GM12874 (cell line): ENCODE measurements at regions not wholly inside any gene's neighbourhood (a gene's known extent, or its start where the extent isn't known, plus 50 kb on each side); places are given as distances from the start of the nearest gene placed in this dataset.

Experiments
- TF ChIP-seq, protein P1 (sequence below): IDR thresholded peaks from 2 replicates; pipeline ENCODE4 v1.5.1; 2011; ENCODE audit warnings: low read depth, mild to moderate bottlenecking, control low read depth, low read length, moderate library complexity; ENCODE audit not compliant: insufficient read depth

DNA sequence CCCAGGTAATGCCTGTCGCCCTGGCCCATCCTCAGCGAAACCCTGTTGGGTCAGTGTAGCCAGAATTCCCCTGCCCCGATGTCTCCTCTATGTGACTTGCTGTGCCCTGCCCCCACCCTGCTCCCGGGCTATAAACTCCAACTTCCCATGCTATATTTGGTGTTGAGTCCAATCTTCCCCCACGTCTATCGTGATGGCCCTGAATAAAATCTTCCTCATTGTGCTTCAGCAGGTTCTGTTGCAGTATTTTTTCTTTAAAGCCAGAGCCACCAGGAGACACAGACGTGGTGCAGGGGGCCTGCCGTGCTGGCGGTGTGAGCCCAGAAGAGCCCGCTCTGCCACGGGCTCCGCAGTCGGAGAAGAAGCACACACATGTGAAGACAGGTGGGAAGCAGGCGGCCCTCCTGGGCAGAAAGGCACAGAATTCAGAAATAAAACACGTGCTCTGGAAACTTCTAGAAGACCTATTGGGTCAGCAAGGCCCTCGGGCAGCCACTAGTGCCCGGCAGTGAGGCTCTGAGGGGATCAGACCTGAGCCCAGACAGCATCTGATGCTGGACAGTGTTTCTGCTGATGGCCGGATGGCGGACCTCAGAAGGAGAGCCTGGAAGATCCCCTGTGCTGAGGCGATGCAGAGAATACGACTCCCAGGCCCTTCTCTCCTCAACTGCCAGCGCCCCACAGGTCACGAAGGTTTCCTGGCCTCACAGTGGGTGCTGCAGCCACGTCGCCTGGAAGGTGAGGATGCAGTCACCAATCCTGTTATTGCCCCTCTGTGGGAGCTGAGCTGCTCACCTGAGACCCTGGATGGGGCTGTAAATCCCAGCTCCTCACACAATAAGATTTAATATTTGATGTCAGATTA lies 501.9 kb downstream of the BRD1 start:
- TF ChIP-seq, protein P1, sequence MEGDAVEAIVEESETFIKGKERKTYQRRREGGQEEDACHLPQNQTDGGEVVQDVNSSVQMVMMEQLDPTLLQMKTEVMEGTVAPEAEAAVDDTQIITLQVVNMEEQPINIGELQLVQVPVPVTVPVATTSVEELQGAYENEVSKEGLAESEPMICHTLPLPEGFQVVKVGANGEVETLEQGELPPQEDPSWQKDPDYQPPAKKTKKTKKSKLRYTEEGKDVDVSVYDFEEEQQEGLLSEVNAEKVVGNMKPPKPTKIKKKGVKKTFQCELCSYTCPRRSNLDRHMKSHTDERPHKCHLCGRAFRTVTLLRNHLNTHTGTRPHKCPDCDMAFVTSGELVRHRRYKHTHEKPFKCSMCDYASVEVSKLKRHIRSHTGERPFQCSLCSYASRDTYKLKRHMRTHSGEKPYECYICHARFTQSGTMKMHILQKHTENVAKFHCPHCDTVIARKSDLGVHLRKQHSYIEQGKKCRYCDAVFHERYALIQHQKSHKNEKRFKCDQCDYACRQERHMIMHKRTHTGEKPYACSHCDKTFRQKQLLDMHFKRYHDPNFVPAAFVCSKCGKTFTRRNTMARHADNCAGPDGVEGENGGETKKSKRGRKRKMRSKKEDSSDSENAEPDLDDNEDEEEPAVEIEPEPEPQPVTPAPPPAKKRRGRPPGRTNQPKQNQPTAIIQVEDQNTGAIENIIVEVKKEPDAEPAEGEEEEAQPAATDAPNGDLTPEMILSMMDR, result no peak

- TF ChIP-seq, protein P1, result no peak
Measured at GRCh38 chr22:49324527-49325491, 502.9 kb downstream of the BRD1 start.

- TF ChIP-seq, protein P1, result no peak
Measured at GRCh38 chr22:49323751-49324415, 503.8 kb downstream of the BRD1 start.

DNA sequence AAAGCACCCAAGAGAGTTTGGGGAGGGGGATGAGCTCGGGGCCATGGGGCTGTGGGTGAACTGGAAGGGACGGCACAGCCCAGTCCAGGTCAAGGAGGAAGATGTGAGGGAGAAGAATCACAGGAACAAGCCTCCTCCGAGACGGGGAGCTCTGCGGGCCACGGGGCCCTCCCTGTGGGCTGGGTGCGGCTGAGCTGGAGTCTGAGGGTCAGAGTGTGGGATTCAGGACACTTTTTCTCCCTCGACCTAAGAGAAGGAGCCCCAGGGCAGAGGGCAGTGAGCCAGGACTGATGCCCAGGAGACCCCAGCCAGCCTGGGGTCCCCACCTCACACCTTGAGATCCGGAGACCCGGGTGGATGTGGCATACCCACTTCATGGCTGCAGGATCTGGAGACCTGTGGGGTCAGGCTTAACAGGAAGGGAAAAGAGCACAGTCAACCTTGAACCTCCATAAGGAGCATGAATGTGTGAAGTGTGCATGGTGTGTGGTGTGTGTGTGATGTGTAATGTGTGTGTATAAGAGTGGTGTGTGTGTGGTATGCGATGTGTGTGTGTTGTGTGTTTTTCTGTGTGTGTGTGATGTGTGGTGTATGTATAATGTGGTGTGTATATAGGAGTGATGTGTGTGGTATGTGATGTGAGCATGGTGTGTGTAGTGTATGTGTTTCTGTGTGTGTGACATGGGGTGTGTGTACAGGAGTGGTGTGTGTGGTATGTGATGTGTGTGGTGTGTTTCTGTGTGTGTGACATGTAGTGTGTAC lies 504.6 kb downstream of the BRD1 start:
- TF ChIP-seq, protein P1, result no peak

DNA sequence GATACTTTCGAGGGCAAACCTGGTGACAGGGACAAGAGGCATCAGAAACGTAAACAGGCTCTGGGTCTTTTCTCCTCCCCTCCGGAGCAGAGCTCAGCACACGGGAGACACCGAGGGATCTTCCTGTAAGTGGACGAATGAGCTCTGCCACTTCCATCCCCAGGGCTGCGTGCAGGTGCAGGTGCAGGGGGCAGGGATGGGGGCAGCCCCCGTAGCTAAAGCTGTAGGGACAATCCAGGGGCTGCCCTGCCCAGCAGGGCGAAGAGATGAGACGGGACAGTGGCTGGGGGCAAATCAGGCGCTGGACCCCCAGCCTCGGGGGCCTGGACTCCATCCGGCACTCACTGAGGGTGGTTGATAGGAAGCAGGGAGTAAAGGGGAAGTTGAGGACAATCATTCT lies 505.4 kb downstream of the BRD1 start:
- TF ChIP-seq, protein P1, result no peak

DNA sequence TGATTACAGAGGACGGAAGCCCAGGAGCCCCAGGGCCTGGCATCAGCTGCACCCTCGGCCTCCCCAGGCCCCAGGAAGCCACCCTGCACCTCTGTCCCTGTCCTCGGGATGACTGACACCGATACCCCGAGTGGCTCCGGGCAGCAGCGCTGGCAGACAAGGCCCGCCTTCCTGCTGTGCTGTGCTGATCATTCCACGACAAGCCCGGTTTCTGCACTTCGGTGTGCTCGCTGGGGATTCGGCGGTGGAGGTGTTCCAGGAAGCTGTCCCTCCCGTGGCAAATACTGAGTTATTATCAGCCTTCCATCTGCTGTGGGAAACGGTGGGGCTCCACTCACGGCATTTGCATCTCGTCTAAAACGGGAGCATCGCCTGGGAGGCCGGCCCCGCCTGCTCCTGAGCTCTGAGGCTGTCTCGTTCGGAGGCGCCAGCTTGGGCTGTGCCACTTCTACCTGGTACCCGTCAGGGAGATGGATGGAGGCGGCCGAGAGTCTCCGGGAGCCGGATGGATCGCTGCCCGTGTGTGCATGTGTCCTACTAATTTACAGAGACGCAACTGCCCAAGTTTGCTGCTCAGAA lies 506.1 kb downstream of the BRD1 start:
- TF ChIP-seq, protein P1, result no peak
